BLaER1 (cell line): ENCODE measurements at regions not wholly inside any gene's neighbourhood (a gene's known extent, or its start where the extent isn't known, plus 50 kb on each side); places are given as distances from the start of the nearest gene placed in this dataset.
"Not testable (repeated sequence)": the region's sequence is repeated elsewhere in the genome, so short reads cannot be mapped to it uniquely, and the experiment has no call there.

Experiments used
- H3K27ac ChIP-seq: shearing (Covaris generic); formaldehyde crosslinking; 2 replicates; pipeline ENCODE4 v1.8.1; 2022
- H3K27me3 ChIP-seq: shearing (Covaris generic); formaldehyde crosslinking; 2 replicates; pipeline ENCODE4 v1.8.1; 2022
- H3K36me3 ChIP-seq: shearing (Covaris generic); formaldehyde crosslinking; 2 replicates; pipeline ENCODE4 v1.8.1; 2022
- H3K4me1 ChIP-seq: shearing (Covaris generic); formaldehyde crosslinking; 2 replicates; pipeline ENCODE4 v1.8.1; 2022
- H3K4me2 ChIP-seq: shearing (Covaris generic); formaldehyde crosslinking; 2 replicates; pipeline ENCODE4 v1.8.1; 2022
- H3K4me3 ChIP-seq: shearing (Covaris generic); formaldehyde crosslinking; 2 replicates; pipeline ENCODE4 v1.8.1; 2022
- H3K9ac ChIP-seq: shearing (Covaris generic); formaldehyde crosslinking; 2 replicates; pipeline ENCODE4 v1.8.1; 2022
- H3K9me3 ChIP-seq: shearing (Covaris generic); formaldehyde crosslinking; 2 replicates; pipeline ENCODE4 v1.8.1; 2022
- H4K20me1 ChIP-seq: shearing (Covaris generic); formaldehyde crosslinking; 2 replicates; pipeline ENCODE4 v1.8.1; 2022
- Cebpa-rat ChIP-seq: shearing (Covaris generic); IDR thresholded peaks from 2 replicates; pipeline ENCODE4 v1.8.1; 2022

- no peak for TF ChIP-seq Cebpa-rat
Measured at GRCh38 chr13:87954091-87954490, 282.9 kb downstream of the SLITRK5 start.

GRCh38 chr13:87961546-87961945 is 290.4 kb downstream of the SLITRK5 start:
- no peak overlapping the region for H3K9ac ChIP-seq
- H3K4me1 ChIP-seq: no peaks in the 10 kb centered on the region
- H3K27ac ChIP-seq: no peak overlapping the region
- no peaks in the 10 kb centered on the region for H3K36me3 ChIP-seq
- no peak overlapping the region for H3K4me3 ChIP-seq
- no peak for TF ChIP-seq Cebpa-rat
- no peaks in the 10 kb centered on the region for H3K27me3 ChIP-seq
- H4K20me1 ChIP-seq: no peaks in the 10 kb centered on the region
- H3K4me2 ChIP-seq: no peak overlapping the region
- no peaks in the 10 kb centered on the region for H3K9me3 ChIP-seq

More at GRCh38 chr13:87954091-87954490, 282.9 kb downstream of the SLITRK5 start:
- Histone ChIP-seq H4K20me1 (no peaks in the 10 kb centered on the region), H3K36me3 (no peaks in the 10 kb centered on the region), H3K4me3 (no peak overlapping the region), H3K9ac (no peak overlapping the region), H3K4me2 (no peak overlapping the region), H3K4me1 (no peaks in the 10 kb centered on the region), H3K9me3 (no peaks in the 10 kb centered on the region), H3K27me3 (no peaks in the 10 kb centered on the region), H3K27ac (no peak overlapping the region)

GRCh38 chr13:87972568-87972967 is 301.4 kb downstream of the SLITRK5 start:
- H3K27ac ChIP-seq: no peak overlapping the region

DNA sequence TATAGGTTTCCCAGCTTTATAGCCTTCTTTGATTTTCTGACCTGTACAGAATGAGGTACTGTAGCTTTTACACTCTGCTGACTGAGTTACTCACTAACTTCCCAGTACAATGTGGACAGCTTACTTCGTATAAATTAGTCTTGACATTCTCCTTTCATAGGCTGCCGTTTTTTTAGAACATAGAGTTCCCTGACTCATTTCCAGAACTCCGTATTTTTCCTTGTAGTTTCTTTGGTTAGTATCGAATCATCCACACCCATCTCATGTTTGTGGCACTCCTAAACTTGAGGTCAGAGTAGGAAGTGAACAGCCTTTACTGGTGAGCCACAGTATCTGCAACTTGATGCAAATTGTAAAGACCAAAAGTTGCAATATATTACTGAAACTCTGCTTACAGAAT is 303.9 kb downstream of the SLITRK5 start:
- no peak overlapping the region for H3K27ac ChIP-seq
- no peak overlapping the region for H3K4me2 ChIP-seq
- no peaks in the 10 kb centered on the region for H3K4me1 ChIP-seq
- no peak for TF ChIP-seq Cebpa-rat
- no peaks in the 10 kb centered on the region for H3K36me3 ChIP-seq
- H3K27me3 ChIP-seq: no peaks in the 10 kb centered on the region
- H3K9ac ChIP-seq: no peak overlapping the region
- H4K20me1 ChIP-seq: no peaks in the 10 kb centered on the region
- H3K4me3 ChIP-seq: no peak overlapping the region
- peaks cover 9% of the 10 kb centered on the region; the same call in 1 of the 2 replicates for H3K9me3 ChIP-seq

More at GRCh38 chr13:87972568-87972967, 301.4 kb downstream of the SLITRK5 start:
- H3K9ac ChIP-seq: no peak overlapping the region
- H3K36me3 ChIP-seq: no peaks in the 10 kb centered on the region
- H3K4me1 ChIP-seq: no peaks in the 10 kb centered on the region
- H3K27me3 ChIP-seq: no peaks in the 10 kb centered on the region
- no peak for TF ChIP-seq Cebpa-rat
- H4K20me1 ChIP-seq: no peaks in the 10 kb centered on the region
- no peak overlapping the region for H3K4me3 ChIP-seq
- peaks cover 9% of the 10 kb centered on the region; the same call in 1 of the 2 replicates for H3K9me3 ChIP-seq
- H3K4me2 ChIP-seq: no peak overlapping the region

DNA sequence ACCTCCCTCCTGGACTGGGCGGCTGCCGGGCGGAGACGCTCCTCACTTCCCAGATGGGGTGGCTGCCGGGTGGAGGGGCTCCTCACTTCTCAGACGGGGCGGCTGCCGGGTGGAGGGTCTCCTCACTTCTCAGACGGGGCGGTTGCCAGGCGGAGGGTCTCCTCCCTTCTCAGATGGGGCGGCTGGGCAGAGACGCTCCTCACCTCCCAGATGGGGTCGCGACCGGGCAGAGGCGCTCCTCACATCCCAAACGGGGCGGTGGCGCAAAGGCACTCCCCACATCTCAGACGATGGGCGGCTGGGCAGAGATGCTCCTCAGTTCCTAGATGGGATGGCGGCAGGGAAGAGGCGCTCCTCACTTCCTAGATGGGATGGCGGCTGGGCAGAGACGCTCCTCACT is 305.5 kb downstream of the SLITRK5 start:
- H3K27me3 ChIP-seq, H3K4me3 ChIP-seq, H4K20me1 ChIP-seq, H3K9ac ChIP-seq, H3K36me3 ChIP-seq, H3K4me2 ChIP-seq, H3K27ac ChIP-seq, H3K9me3 ChIP-seq, H3K4me1 ChIP-seq: not testable (repeated sequence)

DNA sequence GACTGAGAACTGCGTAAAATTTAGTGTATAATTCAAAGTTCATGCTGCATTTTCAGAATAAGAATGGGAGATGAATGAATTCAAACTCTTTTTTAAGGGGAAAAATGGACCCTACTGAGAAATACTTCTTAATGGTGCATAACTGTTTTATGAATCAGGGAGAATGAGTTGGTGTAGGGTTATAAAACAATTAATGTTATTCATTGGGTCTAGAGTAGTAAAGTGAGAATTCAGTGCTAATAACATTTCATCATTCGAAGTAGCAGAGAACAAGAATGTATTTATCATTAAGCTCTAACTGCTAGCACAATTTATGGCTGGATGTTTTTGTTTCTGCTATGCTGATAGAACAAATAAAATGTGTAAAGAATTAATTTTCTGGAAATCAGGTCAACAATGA is 310.2 kb downstream of the SLITRK5 start:
- H3K4me3 ChIP-seq: no peak overlapping the region
- no peaks in the 10 kb centered on the region for H4K20me1 ChIP-seq
- no peaks in the 10 kb centered on the region for H3K4me1 ChIP-seq
- H3K27me3 ChIP-seq: no peaks in the 10 kb centered on the region
- no peaks in the 10 kb centered on the region for H3K36me3 ChIP-seq
- H3K9ac ChIP-seq: no peak overlapping the region
- no peak overlapping the region for H3K4me2 ChIP-seq
- peaks cover 9% of the 10 kb centered on the region; the same call in 1 of the 2 replicates for H3K9me3 ChIP-seq
- H3K27ac ChIP-seq: no peak overlapping the region
- TF ChIP-seq Cebpa-rat: no peak

DNA sequence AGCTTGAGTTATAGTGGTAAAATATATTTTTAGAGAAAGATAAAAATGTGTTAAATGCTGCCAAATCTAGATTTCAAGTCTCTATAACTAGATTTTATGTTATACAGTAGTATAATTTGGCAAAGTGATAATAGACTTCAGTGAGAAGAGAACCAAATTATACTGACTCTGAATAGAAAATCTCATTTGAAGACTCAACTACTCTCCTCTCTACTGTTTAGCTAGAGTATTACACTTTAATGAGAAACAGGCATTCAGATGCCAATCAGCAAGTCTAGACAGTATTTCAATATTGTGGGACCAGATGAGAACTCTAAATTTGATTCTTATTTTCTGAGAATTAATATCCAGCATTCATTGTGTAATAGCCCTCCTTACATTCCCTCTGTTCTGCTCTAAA is 311.2 kb downstream of the SLITRK5 start:
- no peaks in the 10 kb centered on the region for H3K27me3 ChIP-seq
- H3K9me3 ChIP-seq: peaks cover under 1% of the 10 kb centered on the region; the same call in 1 of the 2 replicates
- no peaks in the 10 kb centered on the region for H3K36me3 ChIP-seq
- no peak overlapping the region for H3K4me2 ChIP-seq
- H4K20me1 ChIP-seq: no peaks in the 10 kb centered on the region
- H3K4me1 ChIP-seq: no peaks in the 10 kb centered on the region
- H3K4me3 ChIP-seq: no peak overlapping the region
- H3K27ac ChIP-seq: no peak overlapping the region
- TF ChIP-seq Cebpa-rat: no peak
- no peak overlapping the region for H3K9ac ChIP-seq

DNA sequence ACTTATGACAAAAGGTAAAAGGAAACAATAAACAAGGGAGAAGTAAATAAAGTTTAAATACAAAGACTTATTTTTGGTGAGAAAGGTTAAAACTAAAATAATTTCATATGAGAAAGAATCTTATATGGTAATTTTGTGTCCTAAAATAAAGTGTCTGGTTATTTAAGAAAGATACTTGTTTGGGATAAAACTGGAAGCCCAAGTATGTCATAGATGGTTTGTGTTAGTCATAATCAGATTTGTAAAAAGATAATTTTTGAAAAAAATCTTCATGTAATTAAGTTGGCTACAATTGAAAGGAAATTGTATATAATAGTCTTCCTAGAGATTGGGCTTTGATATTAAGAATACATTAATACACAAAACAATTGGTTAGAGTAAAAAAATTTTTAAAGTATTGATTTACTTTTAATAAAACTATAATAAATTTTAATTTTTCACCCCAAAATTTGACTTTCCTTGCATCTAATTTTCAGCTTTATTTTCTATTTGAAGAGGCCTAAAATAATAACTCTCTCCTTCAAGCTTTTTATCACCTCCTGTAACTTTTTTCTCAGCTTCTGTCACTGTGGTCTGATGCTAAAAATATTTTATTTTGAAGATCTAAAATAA is 315.6 kb downstream of the SLITRK5 start:
- Histone ChIP-seq H4K20me1 (no peaks in the 10 kb centered on the region), H3K27ac (no peak overlapping the region), H3K9ac (no peak overlapping the region), H3K4me3 (no peak overlapping the region), H3K9me3 (peaks cover 4% of the 10 kb centered on the region; the same call in 1 of the 2 replicates), H3K36me3 (no peaks in the 10 kb centered on the region), H3K27me3 (no peaks in the 10 kb centered on the region), H3K4me2 (no peak overlapping the region), H3K4me1 (no peaks in the 10 kb centered on the region)
- TF ChIP-seq Cebpa-rat: no peak

DNA sequence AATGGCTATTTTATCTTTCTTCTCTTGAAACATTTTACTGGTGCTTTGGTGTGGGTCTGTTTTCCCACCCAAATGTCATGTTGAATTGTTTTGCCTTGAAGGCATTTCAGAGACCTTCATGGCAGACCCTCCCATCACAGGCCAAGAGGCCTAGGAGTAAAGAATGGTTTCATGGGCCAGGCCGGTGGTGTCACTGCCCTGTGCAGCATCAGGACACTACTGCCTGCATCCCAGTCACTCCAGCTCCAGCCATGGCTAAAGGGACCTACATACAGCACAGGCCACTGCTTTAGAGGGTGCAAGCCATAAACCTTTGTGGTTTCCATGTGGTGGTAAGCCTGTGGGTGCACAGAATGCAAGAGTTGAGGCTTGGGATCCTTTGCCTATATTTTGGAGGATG is 326.9 kb downstream of the SLITRK5 start:
- H3K27ac ChIP-seq: no peak overlapping the region
- TF ChIP-seq Cebpa-rat: no peak
- H3K4me3 ChIP-seq: no peak overlapping the region
- H3K4me1 ChIP-seq: no peaks in the 10 kb centered on the region
- H4K20me1 ChIP-seq: no peaks in the 10 kb centered on the region
- no peaks in the 10 kb centered on the region for H3K27me3 ChIP-seq
- 0 out of 2 replicates have a peak, but pooled peaks cover 4% of the 10 kb centered on the region for H3K9me3 ChIP-seq
- no peaks in the 10 kb centered on the region for H3K36me3 ChIP-seq
- no peak overlapping the region for H3K9ac ChIP-seq
- no peak overlapping the region for H3K4me2 ChIP-seq

GRCh38 chr13:87999240-87999700 is 328.1 kb downstream of the SLITRK5 start:
- Histone ChIP-seq H3K4me1 (no peaks in the 10 kb centered on the region), H3K4me2 (no peak overlapping the region), H3K9me3 (0 out of 2 replicates have a peak, but pooled peaks cover 4% of the 10 kb centered on the region), H3K36me3 (no peaks in the 10 kb centered on the region), H3K27ac (no peak overlapping the region), H3K27me3 (no peaks in the 10 kb centered on the region), H3K4me3 (no peak overlapping the region), H3K9ac (no peak overlapping the region), H4K20me1 (no peaks in the 10 kb centered on the region)
- no peak for TF ChIP-seq Cebpa-rat
